ENCODE measurements at regions not wholly inside any gene's neighbourhood (a gene's known extent, or its start where the extent isn't known, plus 50 kb on each side); places are given as distances from the start of the nearest gene placed in this dataset.

DNA sequence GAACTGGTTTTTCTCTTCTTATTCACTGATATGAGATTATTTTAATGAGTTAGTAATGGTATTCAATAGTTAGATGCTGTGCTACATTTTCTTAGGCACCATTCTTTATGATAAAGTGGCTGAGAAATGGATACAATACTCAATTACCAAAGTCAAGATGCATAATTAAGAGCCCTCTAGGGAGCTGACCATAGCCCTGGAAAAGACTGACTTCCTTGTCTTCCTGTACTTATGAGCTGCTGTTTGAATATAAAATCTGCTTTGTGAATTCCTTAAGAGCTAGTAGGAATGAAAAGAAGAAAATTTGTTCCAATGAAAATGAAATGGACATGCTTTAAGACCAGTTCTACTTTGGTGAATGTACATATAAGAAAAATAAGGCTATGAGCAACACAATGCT, 452.3 kb downstream of the KCNA4 start:
- Mint-ChIP-seq H3K27ac (ENCODE audit: unreplicated experiment) (no peak overlapping the region), H3K4me3 (ENCODE audit: low read depth, unreplicated experiment) (no peak overlapping the region), H3K4me1 (ENCODE audit: low read depth, unreplicated experiment) (no peaks in the 10 kb centered on the region), H3K9me3 (ENCODE audit: low read depth, unreplicated experiment) (peaks cover 3% of the 10 kb centered on the region), H3K36me3 (ENCODE audit: insufficient read depth, unreplicated experiment) (no peaks in the 10 kb centered on the region), H3K27me3 (ENCODE audit: unreplicated experiment) (no peaks in the 10 kb centered on the region)
- CTCF ChIA-PET, result no interaction called here
- BruUV-seq (replicated peaks), result no TSS peak
- intact Hi-C loops (cut with micrococcal nuclease; ENCODE audit: unreplicated experiment), result no loop called here
- TF ChIP-seq, protein P1, sequence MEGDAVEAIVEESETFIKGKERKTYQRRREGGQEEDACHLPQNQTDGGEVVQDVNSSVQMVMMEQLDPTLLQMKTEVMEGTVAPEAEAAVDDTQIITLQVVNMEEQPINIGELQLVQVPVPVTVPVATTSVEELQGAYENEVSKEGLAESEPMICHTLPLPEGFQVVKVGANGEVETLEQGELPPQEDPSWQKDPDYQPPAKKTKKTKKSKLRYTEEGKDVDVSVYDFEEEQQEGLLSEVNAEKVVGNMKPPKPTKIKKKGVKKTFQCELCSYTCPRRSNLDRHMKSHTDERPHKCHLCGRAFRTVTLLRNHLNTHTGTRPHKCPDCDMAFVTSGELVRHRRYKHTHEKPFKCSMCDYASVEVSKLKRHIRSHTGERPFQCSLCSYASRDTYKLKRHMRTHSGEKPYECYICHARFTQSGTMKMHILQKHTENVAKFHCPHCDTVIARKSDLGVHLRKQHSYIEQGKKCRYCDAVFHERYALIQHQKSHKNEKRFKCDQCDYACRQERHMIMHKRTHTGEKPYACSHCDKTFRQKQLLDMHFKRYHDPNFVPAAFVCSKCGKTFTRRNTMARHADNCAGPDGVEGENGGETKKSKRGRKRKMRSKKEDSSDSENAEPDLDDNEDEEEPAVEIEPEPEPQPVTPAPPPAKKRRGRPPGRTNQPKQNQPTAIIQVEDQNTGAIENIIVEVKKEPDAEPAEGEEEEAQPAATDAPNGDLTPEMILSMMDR (IDR thresholded peaks at IDR 0.05; ENCODE audit: unreplicated experiment), result no peak
- DNase-seq, result no peak

DNA sequence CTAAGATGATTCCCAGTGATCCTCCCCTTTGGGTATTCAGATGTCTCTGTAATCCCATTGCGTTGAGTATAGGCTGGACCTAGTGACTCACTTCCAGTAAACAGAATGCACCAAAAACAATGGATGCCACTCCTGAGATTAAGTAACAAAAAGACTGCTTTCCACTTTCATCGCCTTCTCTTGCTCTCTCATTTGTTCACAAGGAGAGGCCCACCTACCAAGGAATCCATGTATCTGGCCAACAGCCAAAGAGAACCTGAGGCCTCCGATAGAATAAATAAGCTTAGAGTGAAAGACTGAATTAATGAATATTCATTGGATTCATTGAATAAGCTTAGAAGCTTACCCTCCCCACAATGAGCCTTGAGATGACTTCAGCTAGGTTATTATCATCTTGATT, 454.6 kb downstream of the KCNA4 start:
- BruUV-seq (replicated peaks), result no TSS peak
- DNase-seq, result no peak
- H3K4me3 Mint-ChIP-seq (ENCODE audit: low read depth, unreplicated experiment), result no peak overlapping the region
- no peaks in the 10 kb centered on the region for H3K36me3 Mint-ChIP-seq (ENCODE audit: insufficient read depth, unreplicated experiment)
- H3K4me1 Mint-ChIP-seq (ENCODE audit: low read depth, unreplicated experiment), result no peaks in the 10 kb centered on the region
- peaks cover 3% of the 10 kb centered on the region for H3K9me3 Mint-ChIP-seq (ENCODE audit: low read depth, unreplicated experiment)
- intact Hi-C loops (cut with micrococcal nuclease; ENCODE audit: unreplicated experiment), result no loop called here
- CTCF ChIA-PET, result no interaction called here
- H3K27ac Mint-ChIP-seq (ENCODE audit: unreplicated experiment), result no peak overlapping the region
- no peaks in the 10 kb centered on the region for H3K27me3 Mint-ChIP-seq (ENCODE audit: unreplicated experiment)
- TF ChIP-seq, protein P1 (IDR thresholded peaks at IDR 0.05; ENCODE audit: unreplicated experiment), result no peak

DNA sequence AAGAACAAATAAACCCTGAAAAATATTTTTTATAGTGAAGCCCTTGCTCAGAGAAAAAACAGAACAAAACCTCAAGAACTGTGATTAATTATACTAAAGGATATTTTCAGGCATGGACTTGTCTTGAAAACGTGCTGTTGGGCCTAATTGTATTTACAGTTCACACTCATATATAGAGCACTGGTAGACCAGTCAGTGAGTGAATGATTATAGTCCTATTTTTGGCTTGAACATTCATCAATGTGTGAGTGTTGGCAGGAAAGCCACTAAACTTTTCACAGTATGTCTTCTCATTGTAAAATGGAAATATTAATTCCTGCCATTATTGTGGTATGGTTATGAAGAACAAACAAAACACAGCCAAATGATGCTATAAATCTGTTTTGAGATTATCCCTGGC, 462.8 kb downstream of the KCNA4 start:
- TF ChIP-seq, protein P1 (IDR thresholded peaks at IDR 0.05; ENCODE audit: unreplicated experiment), result no peak
- intact Hi-C loops (cut with micrococcal nuclease; ENCODE audit: unreplicated experiment), result no loop called here
- no TSS peak for BruUV-seq (replicated peaks)
- Mint-ChIP-seq H3K4me3 (ENCODE audit: low read depth, unreplicated experiment) (no peak overlapping the region), H3K27me3 (ENCODE audit: unreplicated experiment) (no peaks in the 10 kb centered on the region), H3K9me3 (ENCODE audit: low read depth, unreplicated experiment) (no peaks in the 10 kb centered on the region), H3K4me1 (ENCODE audit: low read depth, unreplicated experiment) (no peaks in the 10 kb centered on the region), H3K27ac (ENCODE audit: unreplicated experiment) (no peak overlapping the region), H3K36me3 (ENCODE audit: insufficient read depth, unreplicated experiment) (no peaks in the 10 kb centered on the region)
- CTCF ChIA-PET, result no interaction called here
- no peak for DNase-seq

DNA sequence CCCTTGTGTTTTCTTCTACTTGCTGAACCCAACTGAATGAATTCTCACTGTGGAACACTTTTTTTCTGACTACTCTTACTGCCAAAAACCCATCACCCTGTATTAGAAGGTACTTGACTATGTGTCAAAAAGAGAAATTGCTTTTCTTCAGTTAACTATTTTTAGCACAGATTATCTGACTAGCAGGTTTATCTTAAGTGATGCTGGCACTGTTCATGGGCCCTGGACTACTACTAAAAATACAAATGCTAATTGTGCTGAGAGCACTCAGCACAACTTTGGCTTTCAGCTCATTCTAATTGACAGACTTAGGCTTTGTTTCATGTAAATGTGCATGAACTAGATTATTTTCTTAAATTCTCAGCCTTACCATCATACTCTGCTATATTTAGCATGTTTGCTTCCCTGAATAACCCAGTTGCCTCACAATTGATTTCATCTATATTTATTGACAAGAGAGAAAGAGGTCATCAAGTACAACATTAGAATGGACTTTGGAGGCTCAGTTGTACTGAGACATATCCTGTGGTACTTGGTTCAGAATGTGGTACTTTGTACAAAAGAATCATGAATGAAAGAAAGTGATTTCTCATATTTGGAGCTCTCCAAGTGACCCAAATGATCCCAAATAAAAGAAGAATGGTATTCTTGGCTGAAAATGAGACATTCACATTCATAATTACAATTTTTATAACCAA, 478.3 kb downstream of the KCNA4 start:
- TF ChIP-seq, protein P1 (IDR thresholded peaks at IDR 0.05; ENCODE audit: unreplicated experiment), result no peak
- BruUV-seq (replicated peaks), result no TSS peak
- CTCF ChIA-PET, result no interaction called here
- H3K4me1 Mint-ChIP-seq (ENCODE audit: low read depth, unreplicated experiment), result no peaks in the 10 kb centered on the region
- DNase-seq, result no peak
- intact Hi-C loops (cut with micrococcal nuclease; ENCODE audit: unreplicated experiment), result no loop called here
- H3K4me3 Mint-ChIP-seq (ENCODE audit: low read depth, unreplicated experiment), result no peak overlapping the region
- H3K27ac Mint-ChIP-seq (ENCODE audit: unreplicated experiment), result no peak overlapping the region
- no peaks in the 10 kb centered on the region for H3K36me3 Mint-ChIP-seq (ENCODE audit: insufficient read depth, unreplicated experiment)
- no peaks in the 10 kb centered on the region for H3K27me3 Mint-ChIP-seq (ENCODE audit: unreplicated experiment)
- no peaks in the 10 kb centered on the region for H3K9me3 Mint-ChIP-seq (ENCODE audit: low read depth, unreplicated experiment)

All from Calu3 (cell line).